ENCODE measurements at regions not wholly inside any gene's neighbourhood (a gene's known extent, or its start where the extent isn't known, plus 50 kb on each side); places are given as distances from the start of the nearest gene placed in this dataset.

DNA sequence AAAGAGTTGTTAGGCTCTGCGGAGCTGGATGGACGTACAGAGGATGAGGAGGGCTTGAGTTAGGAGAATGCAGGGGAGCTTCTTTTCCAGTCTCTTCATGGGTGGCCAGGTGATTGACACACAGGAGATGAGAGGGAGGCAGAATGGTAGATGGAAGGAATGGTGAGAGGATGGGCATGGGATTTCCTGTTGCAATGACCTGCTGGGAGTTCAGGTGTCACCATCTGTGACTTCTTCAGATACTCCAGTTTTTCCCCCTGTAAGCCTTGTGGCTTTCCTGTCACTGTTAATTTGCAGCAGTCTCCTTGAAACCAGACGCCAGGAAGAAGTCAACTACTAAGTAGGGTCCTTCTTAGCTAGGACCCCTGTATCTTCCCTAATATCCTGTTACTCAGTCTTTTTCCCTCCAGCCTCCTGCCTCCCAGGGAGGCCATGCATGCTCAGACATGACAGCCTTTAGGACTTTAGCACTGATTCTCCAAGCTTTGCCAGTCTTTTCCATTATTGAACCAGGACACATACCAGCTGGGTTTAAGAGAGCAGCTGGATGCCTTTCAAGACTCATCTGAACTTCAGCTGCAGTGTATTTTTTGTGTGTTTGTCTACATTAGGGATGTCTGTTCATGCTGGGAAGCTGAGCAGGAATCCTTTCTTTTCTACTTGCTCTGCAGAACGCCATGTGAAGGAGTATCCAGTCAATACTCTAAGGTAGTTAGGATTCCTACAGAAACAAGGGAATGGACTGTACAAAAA lies 67.2 kb upstream of the CD180 start:
- DNase-seq (ENCODE audit: low spot score): no peak

DNA sequence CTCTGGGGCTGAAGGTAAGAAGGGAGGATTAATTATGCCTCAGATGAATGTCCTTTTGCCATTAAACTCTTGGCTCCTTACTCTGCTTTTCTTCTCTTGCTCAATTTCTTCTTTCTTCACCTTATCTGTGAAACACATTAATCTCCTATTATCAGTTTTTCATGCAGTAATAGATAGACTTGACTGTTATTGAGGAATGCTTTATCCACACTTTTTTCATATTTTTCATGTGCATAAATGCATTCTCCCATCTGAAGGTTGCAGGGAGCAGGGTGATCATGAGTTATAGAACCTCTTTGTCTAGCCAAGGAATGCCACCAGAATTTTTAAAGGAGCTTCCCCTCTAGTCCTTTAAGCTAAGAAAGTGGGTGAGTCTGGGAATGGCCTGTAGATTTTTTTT lies 66.4 kb upstream of the CD180 start:
- no peak for DNase-seq (ENCODE audit: low spot score)

DNA sequence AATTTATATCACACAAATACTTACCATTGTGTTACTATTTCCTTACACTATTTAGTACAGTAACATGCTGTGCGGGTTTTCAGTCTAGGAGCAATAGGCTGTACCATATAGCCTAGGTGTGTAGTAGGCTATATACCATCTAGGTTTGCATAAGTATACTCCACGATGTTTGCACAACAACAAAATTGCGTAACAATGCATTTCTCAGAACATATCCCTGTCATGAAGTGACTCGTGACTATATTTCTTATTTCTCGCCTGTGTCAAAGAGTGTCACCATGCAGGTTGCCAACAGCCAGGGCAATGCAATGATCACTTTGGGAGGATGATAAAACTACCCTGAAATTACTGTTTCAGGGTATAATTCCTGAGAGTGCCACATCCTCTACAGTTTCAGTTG lies 65.6 kb upstream of the CD180 start:
- DNase-seq (ENCODE audit: low spot score): no peak

DNA sequence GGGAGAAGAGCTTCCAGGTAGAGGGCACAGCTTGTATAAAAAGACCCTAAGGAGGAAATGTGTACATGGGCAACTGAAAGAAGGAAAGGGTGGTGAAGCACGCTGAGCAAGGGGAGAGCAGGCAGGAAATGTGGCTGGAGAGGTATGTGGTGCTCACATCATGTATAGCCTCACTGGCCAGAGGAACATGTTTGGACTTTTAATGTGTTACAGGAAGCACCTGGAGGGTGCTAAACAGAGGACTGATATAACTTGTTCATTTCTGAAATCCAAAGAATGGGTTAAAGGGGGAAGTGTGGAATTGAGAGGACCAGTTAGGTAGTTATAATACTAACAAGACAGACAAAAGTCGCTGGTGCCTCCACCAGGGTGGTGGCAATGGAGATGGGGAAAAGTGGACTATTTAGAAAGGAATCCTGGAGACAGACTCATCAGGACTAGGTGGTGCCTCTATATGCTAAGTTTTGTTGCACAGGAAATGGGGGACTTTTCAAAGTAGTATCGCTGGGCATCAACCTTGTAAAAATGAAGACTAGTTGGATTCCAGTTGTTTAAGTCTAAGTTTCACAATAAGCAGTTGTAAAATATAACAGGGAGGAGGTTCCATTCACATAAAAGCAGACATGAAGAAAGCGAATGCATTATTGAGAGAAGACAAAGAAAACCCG lies 63.1 kb upstream of the CD180 start:
- no peak for DNase-seq (ENCODE audit: low spot score)

DNA sequence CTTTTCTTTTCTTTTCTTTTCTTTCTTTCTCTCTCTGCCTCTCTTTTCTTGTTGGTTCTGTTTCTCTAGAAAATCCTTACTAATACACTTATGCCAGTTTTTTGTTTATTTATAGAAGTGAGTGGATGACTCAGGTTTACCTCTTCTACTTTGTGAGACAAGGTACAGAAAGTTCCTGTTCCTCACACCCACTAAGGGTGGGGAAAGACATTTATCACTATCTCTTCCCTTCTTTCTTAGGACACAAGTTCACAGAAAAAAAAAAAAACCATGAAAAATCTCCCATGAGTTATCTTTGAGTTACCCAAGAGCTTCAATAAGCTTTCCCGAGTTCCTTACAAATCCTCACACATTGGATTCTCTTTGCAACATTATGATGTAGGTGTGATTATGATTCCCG lies 60.9 kb upstream of the CD180 start:
- no peak for DNase-seq (ENCODE audit: low spot score)

DNA sequence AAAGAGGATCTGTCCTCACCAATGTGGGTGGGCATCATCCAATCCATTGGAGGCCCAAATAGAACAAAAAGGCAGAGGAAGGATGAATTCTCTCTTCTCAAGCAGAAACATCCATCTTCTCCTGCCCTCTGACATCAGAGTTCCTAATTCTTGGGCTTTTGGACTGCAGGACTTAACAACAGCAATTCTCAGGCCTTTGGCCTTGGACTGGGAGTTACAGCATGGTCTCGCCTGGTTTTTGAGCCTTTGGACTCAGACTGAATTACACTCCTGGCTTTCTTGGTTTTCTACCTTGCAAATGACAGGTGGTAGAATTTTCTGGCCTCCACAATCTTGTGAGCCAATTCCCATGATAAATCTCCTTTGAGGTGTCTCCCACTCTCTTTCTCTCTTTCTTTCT lies 60.5 kb upstream of the CD180 start:
- no peak for DNase-seq (ENCODE audit: low spot score)

DNA sequence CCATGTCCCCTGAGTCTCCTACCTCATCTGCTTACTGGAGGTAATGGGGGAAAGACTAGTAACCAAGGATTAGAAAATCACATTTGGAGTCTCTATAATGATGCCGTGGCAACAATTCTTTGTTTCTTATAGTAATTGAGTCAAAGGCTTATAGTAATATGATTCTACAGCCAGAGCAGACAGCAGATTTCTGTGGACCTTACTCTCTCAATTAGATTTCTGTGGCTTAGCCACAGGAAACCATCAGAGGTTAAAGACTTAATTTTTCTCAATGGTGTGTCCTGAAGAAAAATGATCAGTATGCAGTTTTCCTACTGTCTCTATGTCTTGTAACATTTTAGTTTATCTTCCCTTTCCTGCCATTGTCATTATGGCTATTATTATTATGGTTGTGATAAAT lies 59.3 kb upstream of the CD180 start:
- DNase-seq (ENCODE audit: low spot score): no peak

DNA sequence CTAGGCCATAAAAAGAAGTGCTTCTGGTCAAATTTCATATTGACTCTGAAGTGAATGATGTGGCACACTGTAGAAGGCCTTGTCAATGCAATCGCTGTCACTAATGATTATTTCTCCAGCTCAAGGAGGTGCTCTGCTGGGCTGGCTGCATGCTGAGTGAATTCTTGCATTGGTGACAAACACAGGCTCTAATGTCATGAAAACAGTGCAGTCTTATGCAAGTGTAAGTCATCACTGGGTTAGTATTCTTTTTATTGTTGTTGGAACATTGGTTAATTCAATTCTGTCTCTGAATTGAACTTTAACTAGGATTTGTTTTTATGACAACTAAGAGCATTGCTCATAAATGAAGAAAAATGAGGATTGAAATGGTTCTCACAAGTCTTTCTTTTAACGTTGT lies 57.3 kb upstream of the CD180 start:
- DNase-seq (ENCODE audit: low spot score): no peak

DNA sequence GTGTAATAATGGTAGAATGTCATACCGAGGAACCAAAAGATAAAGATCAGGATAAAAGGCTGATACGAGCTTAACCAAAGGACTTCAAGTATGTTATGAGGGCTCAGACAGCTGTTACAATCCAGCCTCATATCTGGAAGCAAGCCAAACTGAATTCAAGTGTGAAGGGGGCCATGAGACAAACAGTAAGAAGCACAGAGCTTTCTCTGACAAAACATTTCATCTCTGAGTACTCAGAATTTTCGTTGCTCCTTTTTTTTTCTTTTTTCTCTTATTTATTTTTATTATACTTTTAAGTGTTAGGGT lies 52.9 kb upstream of the CD180 start:
- DNase-seq (ENCODE audit: low spot score): no peak

DNA sequence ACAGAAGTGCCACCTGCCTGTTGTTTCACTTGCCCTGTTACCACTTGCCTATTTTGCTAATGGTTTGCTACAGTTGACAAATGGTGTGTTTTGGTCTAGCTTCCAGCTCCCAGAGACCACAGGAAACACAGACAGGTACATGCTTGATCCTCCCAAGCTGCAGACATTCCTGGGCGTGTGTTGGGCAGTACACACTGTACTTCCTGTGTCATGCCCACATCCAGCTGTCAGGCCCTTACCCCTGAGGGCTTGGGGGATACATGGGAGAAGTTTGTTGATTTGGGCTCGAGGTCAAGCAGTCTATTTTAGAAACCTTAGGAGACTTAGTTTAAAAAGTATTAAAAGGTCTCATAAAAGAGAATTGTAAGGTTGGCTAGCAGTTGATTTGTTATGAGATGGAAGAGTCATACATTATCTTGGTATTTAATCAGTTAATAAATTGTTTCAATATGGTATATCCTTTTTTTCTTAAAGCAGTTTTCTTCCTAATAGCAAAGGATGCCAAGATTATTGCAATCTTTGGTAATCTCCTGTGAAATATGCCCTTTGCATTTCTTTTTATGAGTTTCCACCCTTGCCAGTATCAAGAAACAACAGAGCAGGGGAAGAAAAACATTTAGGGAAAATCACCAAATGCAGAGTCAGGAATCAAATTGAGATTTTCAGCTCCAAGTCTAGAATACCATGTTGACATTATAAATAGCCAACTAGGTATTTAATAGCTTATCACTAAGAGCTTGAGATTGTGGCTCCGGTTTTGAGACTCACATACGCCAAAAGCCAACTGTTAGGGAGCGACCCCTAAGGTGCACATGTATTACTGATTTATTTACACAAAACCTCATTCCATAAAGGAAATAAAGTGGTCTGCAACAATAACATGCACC lies 52.3 kb upstream of the CD180 start:
- no peak for DNase-seq (ENCODE audit: low spot score)

DNA sequence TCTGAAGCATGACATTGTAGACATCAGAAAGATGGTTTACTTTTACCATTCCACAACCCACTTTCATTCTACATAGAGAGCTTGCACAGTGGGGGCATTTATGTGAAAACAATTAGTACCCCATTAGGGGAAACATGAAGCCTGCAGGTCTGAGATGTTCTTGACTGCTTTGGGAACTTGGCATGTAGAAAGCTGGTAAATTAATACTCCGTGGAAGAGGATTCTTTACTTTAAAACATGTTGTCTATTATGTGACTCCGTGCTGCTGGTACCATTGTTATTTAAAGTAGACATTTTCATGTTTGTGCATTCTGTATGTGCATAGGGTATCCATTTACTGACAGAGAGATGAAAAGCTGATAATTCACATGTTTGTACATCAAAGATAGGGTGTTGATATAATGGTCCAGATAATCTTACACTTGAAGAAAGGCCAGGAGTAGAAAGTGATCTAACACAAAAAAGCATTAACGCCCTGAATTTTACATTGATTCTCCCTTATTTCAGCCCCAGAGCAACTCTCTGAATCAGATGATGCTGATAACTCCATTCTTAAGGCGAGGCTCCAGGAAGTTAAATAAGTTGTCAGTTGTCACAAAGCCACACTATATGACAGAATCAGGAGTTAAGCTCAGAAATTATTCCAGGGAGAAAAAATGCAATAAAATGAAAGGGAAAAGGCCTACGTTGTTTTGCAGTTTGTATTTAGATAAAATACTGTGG lies 50.1 kb upstream of the CD180 start:
- no peak for DNase-seq (ENCODE audit: low spot score)

All from ecto neural progenitor cell (in vitro differentiated cells).